OCI-LY7 (cell line): ENCODE measurements at regions not wholly inside any gene's neighbourhood (a gene's known extent, or its start where the extent isn't known, plus 50 kb on each side); places are given as distances from the start of the nearest gene placed in this dataset.

ENCODE experiments used
- BruUV-seq: library from RNA; stranded (reverse); fragments of 400-500 nt; replicated peaks from 2 replicates; lab custom pipeline; 2021; lab: Mats Ljungman, UMichigan
- CTCF ChIA-PET: fragments of 300-600 bp; sonication (Branson Sonifier 250); formaldehyde crosslinking; loops from one replicate; lab custom pipeline; 2022; ENCODE audit warnings: antibody characterized with exemption; ENCODE audit not compliant: unreplicated experiment; lab: Charles Lee
- POLR2A ChIA-PET: fragments of 300-600 bp; sonication (Branson Sonifier 250); formaldehyde crosslinking; loops from one replicate; lab custom pipeline; 2022; ENCODE audit warnings: antibody characterized with exemption; lab: Charles Lee
- DNase-seq: peaks from one replicate; pipeline ENCODE4 v3.0.0-alpha.2; 2015; ENCODE audit warnings: low spot score
- H2AFZ ChIP-seq: fragments of 200-600 bp; sonication (generic), shearing (Covaris generic); 2 replicates; pipeline ENCODE4 v1.6.1; 2014; ENCODE audit warnings: mild to moderate bottlenecking, antibody characterized with exemption, low read length, moderate library complexity
- H3K27ac ChIP-seq: fragments of 200-600 bp; sonication (generic); 2 replicates; pipeline ENCODE4 v1.5.1; 2014; ENCODE audit warnings: mixed run types, low read depth, mild to moderate bottlenecking, moderate library complexity, low read length, inconsistent platforms; ENCODE audit not compliant: poor library complexity, severe bottlenecking
- H3K36me3 ChIP-seq: fragments of 200-600 bp; sonication (generic); 2 replicates; pipeline ENCODE4 v1.6.1; 2014; ENCODE audit warnings: mild to moderate bottlenecking, antibody characterized with exemption, low read length, moderate library complexity, mixed read lengths; ENCODE audit not compliant: insufficient read depth
- H3K4me1 ChIP-seq: fragments of 200-600 bp; sonication (generic); 2 replicates; pipeline ENCODE4 v1.5.1; 2014; ENCODE audit warnings: mild to moderate bottlenecking, low read length; ENCODE audit not compliant: insufficient read depth, poor library complexity, severe bottlenecking
- H3K4me2 ChIP-seq: fragments of 200-600 bp; sonication (generic); 2 replicates; pipeline ENCODE4 v1.6.1; 2014; ENCODE audit warnings: mild to moderate bottlenecking, low read length
- H3K4me3 ChIP-seq: fragments of 200-600 bp; sonication (generic); 2 replicates; pipeline ENCODE4 v1.5.1; 2014; ENCODE audit warnings: mild to moderate bottlenecking, low read depth, low read length; ENCODE audit not compliant: poor library complexity, severe bottlenecking
- H3K79me2 ChIP-seq: fragments of 200-600 bp; sonication (generic); 2 replicates; pipeline ENCODE4 v1.6.1; 2016; ENCODE audit warnings: low read depth, mild to moderate bottlenecking, low read length, moderate library complexity, mixed read lengths; ENCODE audit not compliant: insufficient read depth
- H3K9me2 ChIP-seq: fragments of 200-600 bp; sonication (generic); 2 replicates; pipeline ENCODE4 v1.6.1; 2016; ENCODE audit warnings: mild to moderate bottlenecking, low read length, mixed read lengths; ENCODE audit not compliant: insufficient read depth
- H3K9me3 ChIP-seq: fragments of 200-600 bp; sonication (generic); 2 replicates; pipeline ENCODE4 v1.6.1; 2014; ENCODE audit warnings: mild to moderate bottlenecking, mixed run types, low read length, mixed read lengths
- H4K20me1 ChIP-seq: fragments of 200-600 bp; sonication (generic); 2 replicates; pipeline ENCODE4 v1.6.1; 2014; ENCODE audit warnings: mild to moderate bottlenecking, antibody characterized with exemption, low read length, moderate library complexity, mixed read lengths; ENCODE audit not compliant: insufficient read depth
- EZH2phosphoT487 ChIP-seq: fragments of 200-600 bp; sonication (generic); IDR thresholded peaks from 2 replicates; pipeline ENCODE4 v1.6.1; 2018; ENCODE audit warnings: low read depth, borderline replicate concordance, mild to moderate bottlenecking, mixed run types, antibody characterized with exemption, low read length, moderate library complexity, mixed read lengths
- intact Hi-C: fragments of 100-400 bp; cut with micrococcal nuclease; formaldehyde crosslinking; loops from one replicate; pipeline ENCODE4 v1.10.0; 2022; ENCODE audit not compliant: unreplicated experiment
- TF ChIP-seq, protein P1 (sequence below): fragments of 200-600 bp; sonication (generic); conservative IDR thresholded peaks from 2 replicates; pipeline ENCODE4 v1.5.1; 2014; ENCODE audit warnings: mild to moderate bottlenecking, antibody characterized with exemption, low read length, moderate library complexity, mixed read lengths

DNA sequence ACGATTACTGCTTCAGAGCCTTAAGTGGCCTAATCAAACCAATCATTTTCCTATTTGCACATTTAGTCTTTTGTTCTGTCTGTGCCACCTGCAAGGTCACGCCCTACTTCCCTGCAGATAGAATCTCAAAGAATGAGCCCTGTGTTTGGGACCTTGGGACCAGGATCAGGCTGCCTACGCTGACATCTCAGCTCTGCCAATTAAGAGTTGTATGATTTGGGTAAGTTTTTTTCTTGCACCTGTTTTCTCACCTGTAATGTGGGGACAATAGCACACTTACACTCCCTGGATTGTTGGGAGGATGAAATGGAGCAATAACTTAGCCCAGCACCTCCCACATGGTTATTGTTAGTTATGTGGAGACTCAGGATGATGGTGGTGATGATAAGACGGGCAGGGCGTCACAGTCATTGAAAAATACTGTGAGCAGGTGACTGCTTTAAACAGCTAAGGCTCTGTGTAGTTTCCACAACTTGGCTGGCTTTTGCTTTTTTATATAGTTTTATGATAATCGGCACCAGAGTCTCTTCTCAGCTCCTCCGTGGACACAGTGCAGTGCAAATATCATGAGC, 155.0 kb downstream of the ADAMTS15 start:
- ChIA-PET CTCF (no interaction called here), POLR2A (no interaction called here)
- no peak overlapping the region for H2AFZ ChIP-seq
- no peaks in the 10 kb centered on the region for H3K36me3 ChIP-seq
- no peak for DNase-seq
- H3K4me3 ChIP-seq, result no peak overlapping the region
- H3K79me2 ChIP-seq, result no peaks in the 10 kb centered on the region
- no peaks in the 10 kb centered on the region for H4K20me1 ChIP-seq
- TF ChIP-seq, protein P1, sequence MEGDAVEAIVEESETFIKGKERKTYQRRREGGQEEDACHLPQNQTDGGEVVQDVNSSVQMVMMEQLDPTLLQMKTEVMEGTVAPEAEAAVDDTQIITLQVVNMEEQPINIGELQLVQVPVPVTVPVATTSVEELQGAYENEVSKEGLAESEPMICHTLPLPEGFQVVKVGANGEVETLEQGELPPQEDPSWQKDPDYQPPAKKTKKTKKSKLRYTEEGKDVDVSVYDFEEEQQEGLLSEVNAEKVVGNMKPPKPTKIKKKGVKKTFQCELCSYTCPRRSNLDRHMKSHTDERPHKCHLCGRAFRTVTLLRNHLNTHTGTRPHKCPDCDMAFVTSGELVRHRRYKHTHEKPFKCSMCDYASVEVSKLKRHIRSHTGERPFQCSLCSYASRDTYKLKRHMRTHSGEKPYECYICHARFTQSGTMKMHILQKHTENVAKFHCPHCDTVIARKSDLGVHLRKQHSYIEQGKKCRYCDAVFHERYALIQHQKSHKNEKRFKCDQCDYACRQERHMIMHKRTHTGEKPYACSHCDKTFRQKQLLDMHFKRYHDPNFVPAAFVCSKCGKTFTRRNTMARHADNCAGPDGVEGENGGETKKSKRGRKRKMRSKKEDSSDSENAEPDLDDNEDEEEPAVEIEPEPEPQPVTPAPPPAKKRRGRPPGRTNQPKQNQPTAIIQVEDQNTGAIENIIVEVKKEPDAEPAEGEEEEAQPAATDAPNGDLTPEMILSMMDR, result no peak
- no peak for TF ChIP-seq EZH2phosphoT487
- H3K4me2 ChIP-seq, result no peak overlapping the region
- H3K9me2 ChIP-seq, result no peaks in the 10 kb centered on the region
- BruUV-seq, result no TSS peak
- no peaks in the 10 kb centered on the region for H3K9me3 ChIP-seq
- intact Hi-C loops, result no loop called here
- H3K4me1 ChIP-seq, result no peaks in the 10 kb centered on the region
- no peak overlapping the region for H3K27ac ChIP-seq

DNA sequence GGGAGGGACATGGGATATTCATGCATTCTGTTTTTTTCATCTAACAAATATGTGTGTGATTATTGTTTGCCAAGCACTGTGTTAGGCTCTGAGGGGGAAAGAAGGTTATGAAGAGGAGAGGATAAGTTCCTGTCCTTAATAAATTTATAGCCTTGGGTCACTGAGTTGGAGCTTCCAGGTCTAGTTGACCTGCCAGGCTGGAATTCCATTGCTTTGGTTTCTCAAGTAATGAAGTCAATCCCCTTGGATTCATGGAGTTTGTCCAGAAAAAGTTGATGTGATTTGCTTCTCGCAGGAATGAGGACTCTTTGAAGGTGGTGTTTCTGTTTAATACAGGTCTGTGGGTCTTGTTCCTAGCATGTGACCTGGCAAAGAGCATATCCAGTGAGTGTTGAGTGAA, 156.2 kb downstream of the ADAMTS15 start:
- Histone ChIP-seq H3K27ac (no peak overlapping the region), H3K79me2 (no peaks in the 10 kb centered on the region), H3K4me2 (no peak overlapping the region), H3K9me3 (no peaks in the 10 kb centered on the region), H3K4me3 (no peak overlapping the region), H2AFZ (no peak overlapping the region), H4K20me1 (no peaks in the 10 kb centered on the region), H3K4me1 (no peaks in the 10 kb centered on the region), H3K36me3 (no peaks in the 10 kb centered on the region), H3K9me2 (no peaks in the 10 kb centered on the region)
- intact Hi-C loops, result no loop called here
- no TSS peak for BruUV-seq
- no peak for DNase-seq
- ChIA-PET CTCF (no interaction called here), POLR2A (interaction anchor here (0.7 kb wide), 1 partner anchor 393 kb away, joined by 3 read pairs; no protein-coding TSS in a partner anchor)
- TF ChIP-seq, protein P1, result no peak
- no peak for TF ChIP-seq EZH2phosphoT487

DNA sequence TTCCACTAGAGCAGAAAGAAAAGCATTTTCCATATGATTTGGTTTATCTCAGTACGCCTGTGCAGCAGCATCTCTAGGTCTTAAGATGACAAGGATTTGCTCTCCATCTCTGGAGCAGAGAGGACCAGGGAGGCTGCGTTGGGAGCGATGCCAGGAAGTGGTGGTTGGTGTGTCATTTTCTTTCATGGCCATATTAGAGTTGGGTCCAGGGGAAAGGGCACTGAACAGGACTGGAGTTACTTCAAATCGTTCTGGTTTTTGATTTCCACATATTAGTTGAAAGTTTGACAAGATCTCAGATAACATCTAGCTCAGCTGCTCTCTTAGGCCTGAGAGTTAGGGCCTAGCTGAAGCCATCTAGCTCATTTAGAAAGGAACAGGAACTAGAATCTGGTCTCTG, 157.7 kb downstream of the ADAMTS15 start:
- H2AFZ ChIP-seq, result no peak overlapping the region
- no peak overlapping the region for H3K27ac ChIP-seq
- intact Hi-C loops, result no loop called here
- ChIA-PET POLR2A (interaction anchor here (0.7 kb wide), 1 partner anchor 1133 kb away, joined by 3 read pairs; no protein-coding TSS in a partner anchor), CTCF (no interaction called here)
- no peaks in the 10 kb centered on the region for H3K4me1 ChIP-seq
- DNase-seq, result no peak
- no peaks in the 10 kb centered on the region for H3K79me2 ChIP-seq
- no peak overlapping the region for H3K4me3 ChIP-seq
- no TSS peak for BruUV-seq
- no peak overlapping the region for H3K4me2 ChIP-seq
- H4K20me1 ChIP-seq, result no peaks in the 10 kb centered on the region
- H3K9me3 ChIP-seq, result no peaks in the 10 kb centered on the region
- no peak for TF ChIP-seq EZH2phosphoT487
- TF ChIP-seq, protein P1, result no peak
- no peaks in the 10 kb centered on the region for H3K9me2 ChIP-seq
- no peaks in the 10 kb centered on the region for H3K36me3 ChIP-seq
